ENCODE measurements at regions not wholly inside any gene's neighbourhood (a gene's known extent, or its start where the extent isn't known, plus 50 kb on each side); places are given as distances from the start of the nearest gene placed in this dataset.

DNA sequence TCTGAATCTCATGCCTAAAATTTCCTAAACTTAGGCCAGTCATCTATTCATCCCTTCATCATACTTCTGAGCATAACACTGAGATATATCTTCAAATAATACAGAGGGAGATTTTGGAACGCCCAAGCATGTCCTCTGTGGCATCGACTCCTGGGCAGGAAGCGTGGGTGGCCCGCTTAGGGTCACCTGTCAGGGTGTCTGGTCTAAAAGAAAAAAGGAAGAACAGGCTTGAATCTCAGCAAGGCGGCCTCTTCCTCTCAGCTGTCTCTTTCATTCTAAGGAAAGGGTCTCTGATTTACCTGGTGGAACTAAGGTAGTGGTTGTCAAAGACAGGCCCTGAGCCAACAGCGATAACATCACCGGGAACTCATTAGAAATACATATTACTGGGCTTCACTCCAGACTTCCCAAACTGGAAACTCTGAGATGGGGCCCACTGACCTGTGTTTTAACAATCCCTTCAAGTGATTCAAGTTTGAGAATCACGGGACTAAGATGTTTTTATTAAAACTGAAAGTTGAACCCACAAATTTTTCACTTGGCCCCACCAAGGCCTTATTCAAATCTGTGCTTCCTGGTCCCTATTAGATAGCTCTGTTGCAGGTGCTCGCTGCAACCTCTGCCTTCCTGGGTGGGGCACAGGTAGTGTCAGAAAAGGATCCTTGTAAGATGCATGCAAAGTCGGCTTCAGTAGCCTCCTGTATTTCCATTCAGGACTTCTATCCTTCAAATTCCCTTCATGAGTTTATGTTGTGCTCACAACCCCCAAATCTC lies 162.3 kb upstream of the CCDC68 start:
- no peak overlapping the region for H3K27ac ChIP-seq (ENCODE audit: low read depth, low read length)
- no peaks in the 10 kb centered on the region for H3K4me1 ChIP-seq (ENCODE audit: control insufficient read depth in 1 of 2, insufficient read depth in 2 of 2, low read length in 2 of 2)
- no TSS peak for BruUV-seq (replicated peaks)
- H3K4me3 ChIP-seq (replicated peaks in 1 of 2; ENCODE audit: low read depth in 1 of 2, low read length in 2 of 2), result no peak overlapping the region
- no peaks in the 10 kb centered on the region for H4K20me1 ChIP-seq (ENCODE audit: insufficient read depth)
- H2AFZ ChIP-seq (ENCODE audit: low read depth, low read length, poor library complexity, severe bottlenecking), result no peak overlapping the region
- H3K9me3 ChIP-seq (ENCODE audit: control insufficient read depth in 1 of 2, insufficient read depth in 1 of 2, low read depth in 1 of 2, low read length in 2 of 2), result no peaks in the 10 kb centered on the region
- H3K79me2 ChIP-seq (ENCODE audit: insufficient read depth, low read length), result no peaks in the 10 kb centered on the region
- RAD21 ChIA-PET (ENCODE audit: low non-redundant PET in 1 of 2, low total read pairs in 2 of 2, uncharacterized antibody in 2 of 2, unreplicated experiment in 2 of 2), result no interaction called here
- H3K36me3 ChIP-seq (ENCODE audit: control insufficient read depth in 1 of 2, insufficient read depth in 2 of 2, low read length in 2 of 2), result no peaks in the 10 kb centered on the region
- ATAC-seq (no peak), DNase-seq (ENCODE audit: low read depth, low spot score) (no peak)
- intact Hi-C loops (cut with micrococcal nuclease), result no loop called here
- CTCF ChIA-PET, result no interaction called here
- POLR2A ChIA-PET, result no interaction called here
- H3K9ac ChIP-seq (ENCODE audit: low read length), result no peak overlapping the region
- TF ChIP-seq EZH2 (IDR thresholded peaks at IDR 0.05), result no peak
- no peak for TF ChIP-seq POLR2AphosphoS5 (IDR thresholded peaks at IDR 0.05; ENCODE audit: low read depth, low read length)
- TF ChIP-seq ZNF274 (IDR thresholded peaks at IDR 0.05; ENCODE audit: low read depth, low read length), result no peak
- TF ChIP-seq, protein P1, sequence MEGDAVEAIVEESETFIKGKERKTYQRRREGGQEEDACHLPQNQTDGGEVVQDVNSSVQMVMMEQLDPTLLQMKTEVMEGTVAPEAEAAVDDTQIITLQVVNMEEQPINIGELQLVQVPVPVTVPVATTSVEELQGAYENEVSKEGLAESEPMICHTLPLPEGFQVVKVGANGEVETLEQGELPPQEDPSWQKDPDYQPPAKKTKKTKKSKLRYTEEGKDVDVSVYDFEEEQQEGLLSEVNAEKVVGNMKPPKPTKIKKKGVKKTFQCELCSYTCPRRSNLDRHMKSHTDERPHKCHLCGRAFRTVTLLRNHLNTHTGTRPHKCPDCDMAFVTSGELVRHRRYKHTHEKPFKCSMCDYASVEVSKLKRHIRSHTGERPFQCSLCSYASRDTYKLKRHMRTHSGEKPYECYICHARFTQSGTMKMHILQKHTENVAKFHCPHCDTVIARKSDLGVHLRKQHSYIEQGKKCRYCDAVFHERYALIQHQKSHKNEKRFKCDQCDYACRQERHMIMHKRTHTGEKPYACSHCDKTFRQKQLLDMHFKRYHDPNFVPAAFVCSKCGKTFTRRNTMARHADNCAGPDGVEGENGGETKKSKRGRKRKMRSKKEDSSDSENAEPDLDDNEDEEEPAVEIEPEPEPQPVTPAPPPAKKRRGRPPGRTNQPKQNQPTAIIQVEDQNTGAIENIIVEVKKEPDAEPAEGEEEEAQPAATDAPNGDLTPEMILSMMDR (IDR thresholded peaks at IDR 0.05 in 2 of 3, conservative IDR thresholded peaks at IDR 0.05 in 1 of 3; ENCODE audit: borderline replicate concordance in 1 of 3, insufficient read depth in 1 of 3, low read depth in 2 of 3, low read length in 2 of 3), result no peak
- TF ChIP-seq SP1 (IDR thresholded peaks at IDR 0.05; ENCODE audit: low read depth), result no peak
- TF ChIP-seq, protein P2, sequence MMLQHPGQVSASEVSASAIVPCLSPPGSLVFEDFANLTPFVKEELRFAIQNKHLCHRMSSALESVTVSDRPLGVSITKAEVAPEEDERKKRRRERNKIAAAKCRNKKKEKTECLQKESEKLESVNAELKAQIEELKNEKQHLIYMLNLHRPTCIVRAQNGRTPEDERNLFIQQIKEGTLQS (IDR thresholded peaks at IDR 0.05), result no peak
- no peak for TF ChIP-seq ZFX (IDR thresholded peaks at IDR 0.05)
- no peak for TF ChIP-seq FOSL1 (IDR thresholded peaks at IDR 0.05; ENCODE audit: low read depth)
- no peak for TF ChIP-seq YY1 (IDR thresholded peaks at IDR 0.05; ENCODE audit: extremely low read depth, insufficient replicate concordance, low read depth, low read length)
- TF ChIP-seq TCF7L2 (IDR thresholded peaks at IDR 0.05; ENCODE audit: borderline replicate concordance, extremely low read depth, insufficient read depth, insufficient read length), result no peak
- no peak for TF ChIP-seq EGR1 (IDR thresholded peaks at IDR 0.05; ENCODE audit: low read depth)
- TF ChIP-seq SRF (IDR thresholded peaks at IDR 0.05; ENCODE audit: low read depth), result no peak
- TF ChIP-seq CBX3 (IDR thresholded peaks at IDR 0.05; ENCODE audit: low read depth), result no peak
- TF ChIP-seq JUND (IDR thresholded peaks at IDR 0.05), result no peak
- TF ChIP-seq, protein P3, sequence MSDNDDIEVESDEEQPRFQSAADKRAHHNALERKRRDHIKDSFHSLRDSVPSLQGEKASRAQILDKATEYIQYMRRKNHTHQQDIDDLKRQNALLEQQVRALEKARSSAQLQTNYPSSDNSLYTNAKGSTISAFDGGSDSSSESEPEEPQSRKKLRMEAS (IDR thresholded peaks at IDR 0.05), result no peak
- no peak for TF ChIP-seq SIN3A (IDR thresholded peaks at IDR 0.05; ENCODE audit: low read depth)
- no peak for TF ChIP-seq CEBPB (IDR thresholded peaks at IDR 0.05; ENCODE audit: low read depth)
- H3K27me3 ChIP-seq (ENCODE audit: insufficient read depth, low read length), result no peaks in the 10 kb centered on the region
- H3K9me2 ChIP-seq (ENCODE audit: insufficient read depth), result no peaks in the 10 kb centered on the region
- no peak overlapping the region for H3K4me2 ChIP-seq (ENCODE audit: low read length)

Data from HCT116 (cell line).